ENCODE measurements at regions not wholly inside any gene's neighbourhood (a gene's known extent, or its start where the extent isn't known, plus 50 kb on each side); places are given as distances from the start of the nearest gene placed in this dataset.

- H3K4me2 ChIP-seq (ENCODE audit: low read depth, low read length, poor library complexity, severe bottlenecking): peak overlapping the region; percentile 74
These were observed 94.8 kb downstream of the CPN2 start for GRCh38 chr3:194256040-194256945.

GRCh38 chr3:194257151-194257621 lies 93.9 kb downstream of the CPN2 start:
- Histone ChIP-seq H2AFZ (ENCODE audit: low read length) (no peak overlapping the region), H3K4me2 (ENCODE audit: low read depth, low read length, poor library complexity, severe bottlenecking) (peak overlapping the region; percentile 74), H3K9ac (ENCODE audit: low read depth, low read length, poor library complexity, severe bottlenecking) (peak overlapping the region; percentile 76)

More at GRCh38 chr3:194256040-194256945, 94.8 kb downstream of the CPN2 start:
- Histone ChIP-seq H3K27me3 (ENCODE audit: insufficient read depth, low read length, poor library complexity, severe bottlenecking) (no peaks in the 10 kb centered on the region), H3K36me3 (ENCODE audit: insufficient read depth, low read length) (no peaks in the 10 kb centered on the region), H4K20me1 (ENCODE audit: insufficient read depth, low read length, poor library complexity, severe bottlenecking) (no peaks in the 10 kb centered on the region), H3K4me1 (ENCODE audit: insufficient read depth, low read length, poor library complexity, severe bottlenecking) (peaks cover 53% of the 10 kb centered on the region), H2AFZ (ENCODE audit: low read length) (no peak overlapping the region), H3K79me2 (ENCODE audit: insufficient read depth, low read length) (no peaks in the 10 kb centered on the region), H3K9me3 (ENCODE audit: insufficient read depth, low read depth, low read length) (peaks cover 5% of the 10 kb centered on the region; the same call in 1 of the 2 replicates), H3K4me3 (ENCODE audit: low read length, poor library complexity, severe bottlenecking) (peak overlapping the region; percentile 61), H3F3A (ENCODE audit: low read depth) (peaks cover 10% of the 10 kb centered on the region; the same call in 1 of the 2 replicates), H3K9me2 (replicated peaks; ENCODE audit: low read depth, low read length) (no peaks in the 10 kb centered on the region), H3K9ac (ENCODE audit: low read depth, low read length, poor library complexity, severe bottlenecking) (peak overlapping the region; percentile 76)
- no peak for TF ChIP-seq CTCF (conservative IDR thresholded peaks at IDR 0.05; ENCODE audit: low read length)
- no peak for TF ChIP-seq EZH2phosphoT487 (IDR thresholded peaks at IDR 0.05; ENCODE audit: borderline replicate concordance)

GRCh38 chr3:194257916-194258668 lies 93.0 kb downstream of the CPN2 start:
- H3K9me3 ChIP-seq (ENCODE audit: insufficient read depth, low read depth, low read length): peaks cover 5% of the 10 kb centered on the region; the same call in 1 of the 2 replicates
- H3K79me2 ChIP-seq (ENCODE audit: insufficient read depth, low read length): no peaks in the 10 kb centered on the region
- no peak overlapping the region for H3K4me3 ChIP-seq (ENCODE audit: low read length, poor library complexity, severe bottlenecking)
- no peaks in the 10 kb centered on the region for H3K36me3 ChIP-seq (ENCODE audit: insufficient read depth, low read length)
- no peaks in the 10 kb centered on the region for H3K9me2 ChIP-seq (replicated peaks; ENCODE audit: low read depth, low read length)
- TF ChIP-seq EZH2phosphoT487 (IDR thresholded peaks at IDR 0.05; ENCODE audit: borderline replicate concordance) (no peak), CTCF (conservative IDR thresholded peaks at IDR 0.05; ENCODE audit: low read length) (no peak)
- peaks cover 10% of the 10 kb centered on the region; the same call in 1 of the 2 replicates for H3F3A ChIP-seq (ENCODE audit: low read depth)
- H3K27me3 ChIP-seq (ENCODE audit: insufficient read depth, low read length, poor library complexity, severe bottlenecking): no peaks in the 10 kb centered on the region
- H3K4me2 ChIP-seq (ENCODE audit: low read depth, low read length, poor library complexity, severe bottlenecking): no peak overlapping the region
- peaks cover 35% of the 10 kb centered on the region for H3K4me1 ChIP-seq (ENCODE audit: insufficient read depth, low read length, poor library complexity, severe bottlenecking)
- H3K9ac ChIP-seq (ENCODE audit: low read depth, low read length, poor library complexity, severe bottlenecking): no peak overlapping the region
- H4K20me1 ChIP-seq (ENCODE audit: insufficient read depth, low read length, poor library complexity, severe bottlenecking): no peaks in the 10 kb centered on the region
- no peak overlapping the region for H2AFZ ChIP-seq (ENCODE audit: low read length)

More at GRCh38 chr3:194257151-194257621, 93.9 kb downstream of the CPN2 start:
- Histone ChIP-seq H3K9me2 (replicated peaks; ENCODE audit: low read depth, low read length) (no peaks in the 10 kb centered on the region), H3K9me3 (ENCODE audit: insufficient read depth, low read depth, low read length) (peaks cover 5% of the 10 kb centered on the region; the same call in 1 of the 2 replicates), H3K4me1 (ENCODE audit: insufficient read depth, low read length, poor library complexity, severe bottlenecking) (peaks cover 44% of the 10 kb centered on the region), H4K20me1 (ENCODE audit: insufficient read depth, low read length, poor library complexity, severe bottlenecking) (no peaks in the 10 kb centered on the region), H3K36me3 (ENCODE audit: insufficient read depth, low read length) (no peaks in the 10 kb centered on the region), H3F3A (ENCODE audit: low read depth) (peaks cover 10% of the 10 kb centered on the region; the same call in 1 of the 2 replicates), H3K27me3 (ENCODE audit: insufficient read depth, low read length, poor library complexity, severe bottlenecking) (no peaks in the 10 kb centered on the region), H3K4me3 (ENCODE audit: low read length, poor library complexity, severe bottlenecking) (no peak overlapping the region), H3K79me2 (ENCODE audit: insufficient read depth, low read length) (no peaks in the 10 kb centered on the region)
- no peak for TF ChIP-seq EZH2phosphoT487 (IDR thresholded peaks at IDR 0.05; ENCODE audit: borderline replicate concordance)

All from Loucy (cell line).